Loucy (cell line): ENCODE measurements at regions not wholly inside any gene's neighbourhood (a gene's known extent, or its start where the extent isn't known, plus 50 kb on each side); places are given as distances from the start of the nearest gene placed in this dataset.

Experiments used
- CTCF ChIP-seq: fragments of 200-600 bp; sonication (generic); conservative IDR thresholded peaks from 2 replicates; pipeline ENCODE4 v1.5.1; 2014; ENCODE audit warnings: mild to moderate bottlenecking, antibody characterized with exemption, low read length
- EZH2phosphoT487 ChIP-seq: fragments of 200-600 bp; IDR thresholded peaks from 2 replicates; pipeline ENCODE4 v1.6.1; 2018; ENCODE audit warnings: antibody characterized with exemption, mild to moderate bottlenecking, moderate library complexity, borderline replicate concordance

DNA sequence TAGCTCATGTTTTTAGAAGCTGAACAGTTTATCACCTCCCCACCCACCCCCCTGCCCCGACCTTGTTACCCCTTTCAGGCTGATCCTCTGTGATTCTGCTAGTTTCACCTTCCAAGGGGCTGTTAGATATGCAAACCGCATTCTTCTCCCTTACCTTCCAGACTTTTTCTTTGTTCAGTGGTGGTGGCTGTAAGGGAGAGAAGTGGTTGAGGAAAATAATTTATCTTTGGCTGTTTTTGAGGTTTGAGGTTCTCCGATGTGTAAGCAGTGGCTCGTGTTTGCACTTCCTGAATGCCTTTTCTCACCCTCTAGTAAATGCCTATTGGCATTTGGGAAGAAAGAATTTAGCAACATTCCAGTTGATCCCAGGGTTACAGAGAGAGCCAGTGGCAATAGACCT is 69.4 kb upstream of the KCNG1 start:
- TF ChIP-seq CTCF (no peak), EZH2phosphoT487 (no peak)
